ENCODE measurements at regions not wholly inside any gene's neighbourhood (a gene's known extent, or its start where the extent isn't known, plus 50 kb on each side); places are given as distances from the start of the nearest gene placed in this dataset.

GRCh38 chr9:120323125-120323524, 256.8 kb downstream of the CDK5RAP2 start:
- intact Hi-C loops (cut with DNase I): no loop called here
- no peak overlapping the region for H3K27ac ChIP-seq
- ATAC-seq (no peak), DNase-seq (no peak)
- no peaks in the 10 kb centered on the region for H3K9me3 ChIP-seq
- no peak overlapping the region for H3K4me3 ChIP-seq
- H3K4me1 ChIP-seq: no peaks in the 10 kb centered on the region
- TF ChIP-seq CTCF (IDR thresholded peaks at IDR 0.05): no peak
- H3K27me3 ChIP-seq (ENCODE audit: low read depth): no peaks in the 10 kb centered on the region
- H3K36me3 ChIP-seq: no peaks in the 10 kb centered on the region

- no peaks in the 10 kb centered on the region for H3K36me3 ChIP-seq
- H3K4me3 ChIP-seq: no peak overlapping the region
- H3K4me1 ChIP-seq: no peaks in the 10 kb centered on the region
- DNase-seq: no peak
- intact Hi-C loops (cut with DNase I): no loop called here
- no peak overlapping the region for H3K27ac ChIP-seq
- ATAC-seq: no peak
- H3K9me3 ChIP-seq: no peaks in the 10 kb centered on the region
- no peaks in the 10 kb centered on the region for H3K27me3 ChIP-seq (ENCODE audit: low read depth)
- TF ChIP-seq CTCF (IDR thresholded peaks at IDR 0.05): no peak
Observed at GRCh38 chr9:120319452-120319851, 260.5 kb downstream of the CDK5RAP2 start.

DNA sequence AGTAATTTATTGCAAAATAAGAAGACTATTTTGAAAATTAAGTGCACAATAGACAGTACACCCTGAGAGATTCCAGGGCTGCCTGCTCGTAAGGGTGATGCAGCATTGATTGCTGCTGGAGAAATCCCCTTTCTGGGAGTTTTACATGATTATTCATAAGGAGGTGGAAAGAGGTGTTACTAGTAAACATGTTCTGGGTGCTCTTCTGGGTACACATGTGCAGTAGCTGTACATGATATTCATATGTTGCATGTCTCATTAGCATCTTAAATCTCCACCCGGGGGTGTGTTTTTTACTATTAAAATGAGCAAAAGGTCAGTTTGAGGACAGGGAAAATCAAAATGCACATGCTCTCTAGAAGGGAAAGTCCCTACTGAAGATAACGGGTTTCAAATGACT, 264.8 kb downstream of the CDK5RAP2 start:
- intact Hi-C loops (cut with DNase I): no loop called here
- ATAC-seq: no peak
- TF ChIP-seq CTCF (IDR thresholded peaks at IDR 0.05): no peak

DNA sequence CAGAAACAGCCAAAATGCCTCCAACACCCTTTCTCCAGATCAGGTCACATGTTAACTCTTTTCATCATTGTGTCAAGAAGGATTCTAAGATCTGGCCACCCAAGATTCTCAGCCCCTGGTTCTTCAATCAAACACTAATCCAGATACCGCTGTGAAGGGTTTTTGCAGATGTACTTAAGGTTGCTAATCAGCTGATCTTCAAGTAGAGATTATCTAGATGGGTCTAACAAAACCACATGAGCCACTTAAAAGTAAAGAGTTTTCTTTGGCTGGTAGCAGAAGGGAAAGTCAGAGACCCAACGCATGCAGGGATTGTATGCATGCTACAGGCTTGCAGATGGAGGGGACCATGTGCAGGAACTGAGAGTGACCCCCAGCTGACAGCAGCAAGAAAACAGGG, 267.9 kb downstream of the CDK5RAP2 start:
- H3K27me3 ChIP-seq (ENCODE audit: low read depth): no peaks in the 10 kb centered on the region
- H3K27ac ChIP-seq: no peak overlapping the region
- H3K9me3 ChIP-seq: no peaks in the 10 kb centered on the region
- ATAC-seq: no peak
- no peaks in the 10 kb centered on the region for H3K4me1 ChIP-seq
- H3K4me3 ChIP-seq: no peak overlapping the region
- intact Hi-C loops (cut with DNase I): no loop called here
- TF ChIP-seq CTCF (IDR thresholded peaks at IDR 0.05): no peak
- no peak for DNase-seq
- H3K36me3 ChIP-seq: no peaks in the 10 kb centered on the region

More for the DNA sequence above, 264.8 kb downstream of the CDK5RAP2 start:
- H3K36me3 ChIP-seq: no peaks in the 10 kb centered on the region
- H3K27ac ChIP-seq: no peak overlapping the region
- no peaks in the 10 kb centered on the region for H3K9me3 ChIP-seq
- no peaks in the 10 kb centered on the region for H3K27me3 ChIP-seq (ENCODE audit: low read depth)
- no peak for DNase-seq
- no peaks in the 10 kb centered on the region for H3K4me1 ChIP-seq
- H3K4me3 ChIP-seq: no peak overlapping the region

DNA sequence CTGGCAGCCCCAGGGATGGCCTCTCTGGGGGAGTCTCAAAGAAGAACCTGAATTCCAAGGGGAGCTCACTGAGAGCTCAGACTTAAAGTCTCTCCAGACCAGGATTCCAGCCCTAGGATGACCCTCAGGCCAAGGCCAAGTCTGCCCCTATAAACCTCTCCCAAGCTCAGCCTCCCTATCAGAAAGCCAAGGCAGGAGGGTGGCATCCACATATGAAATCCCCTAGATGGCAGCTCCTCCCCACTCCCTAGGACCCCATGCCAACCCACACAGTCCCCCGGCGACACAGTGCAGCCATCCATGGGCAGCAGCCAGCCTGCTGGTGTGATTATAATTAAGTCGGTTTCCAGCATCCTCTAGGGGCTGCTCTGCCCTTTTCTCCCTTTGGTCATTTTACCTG, 269.9 kb downstream of the CDK5RAP2 start:
- ATAC-seq (no peak), DNase-seq (no peak)
- no peak overlapping the region for H3K4me3 ChIP-seq
- intact Hi-C loops (cut with DNase I): no loop called here
- H3K4me1 ChIP-seq: no peaks in the 10 kb centered on the region
- H3K9me3 ChIP-seq: no peaks in the 10 kb centered on the region
- H3K27ac ChIP-seq: no peak overlapping the region
- H3K27me3 ChIP-seq (ENCODE audit: low read depth): no peaks in the 10 kb centered on the region
- no peak for TF ChIP-seq CTCF (IDR thresholded peaks at IDR 0.05)
- no peaks in the 10 kb centered on the region for H3K36me3 ChIP-seq

- ATAC-seq: no peak
Observed at GRCh38 chr9:120308495-120308894, 271.5 kb downstream of the CDK5RAP2 start.

More at GRCh38 chr9:120308495-120308894, 271.5 kb downstream of the CDK5RAP2 start:
- Histone ChIP-seq H3K36me3 (no peaks in the 10 kb centered on the region), H3K9me3 (no peaks in the 10 kb centered on the region), H3K27me3 (ENCODE audit: low read depth) (no peaks in the 10 kb centered on the region), H3K4me1 (no peaks in the 10 kb centered on the region), H3K27ac (no peak overlapping the region), H3K4me3 (no peak overlapping the region)
- no peak for TF ChIP-seq CTCF (IDR thresholded peaks at IDR 0.05)
- no peak for DNase-seq
- intact Hi-C loops (cut with DNase I): no loop called here
